Activated CD4-positive, alpha-beta T cell treated with anti-CD3 and anti-CD28 coated beads for 24 hours (primary cell): ENCODE measurements at regions not wholly inside any gene's neighbourhood (a gene's known extent, or its start where the extent isn't known, plus 50 kb on each side); places are given as distances from the start of the nearest gene placed in this dataset.
"Not testable (repeated sequence)": the region's sequence is repeated elsewhere in the genome, so short reads cannot be mapped to it uniquely, and the experiment has no call there.

Experiments
- DNase-seq, 2 donors: peaks; one replicate each; pipeline ENCODE4 v3.0.0-alpha.2; 2020; ENCODE audit warnings: low read depth in 2 of 2

- DNase-seq, result no peak
These were observed 261.2 kb downstream of the STIM2 start for GRCh38 chr4:27121830-27122229.

- no peak for DNase-seq
These were observed 262.6 kb downstream of the STIM2 start for GRCh38 chr4:27123123-27123768.

DNA sequence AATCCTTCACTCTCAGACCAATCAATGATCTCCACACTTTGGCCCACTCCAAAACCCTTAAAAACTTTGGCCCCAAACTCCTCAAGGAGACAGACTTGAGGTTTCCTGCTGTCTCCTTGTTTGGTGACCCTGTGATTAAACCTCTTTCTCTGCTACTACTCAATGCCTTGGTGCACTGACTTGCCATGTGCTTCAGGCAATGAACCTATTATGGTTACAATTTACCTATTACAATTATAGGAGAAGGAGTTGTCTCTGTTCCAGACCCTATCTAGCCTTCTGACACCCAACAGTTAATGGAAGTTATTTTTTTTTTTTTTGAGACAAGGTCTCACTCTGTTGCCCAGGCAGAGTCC lies 263.1 kb downstream of the STIM2 start:
- no peak for DNase-seq

- DNase-seq, result not testable (repeated sequence)
These were observed 266.3 kb downstream of the STIM2 start for GRCh38 chr4:27126895-27127294.

- no peak for DNase-seq
These were observed 267.8 kb downstream of the STIM2 start for GRCh38 chr4:27128443-27128842.

DNA sequence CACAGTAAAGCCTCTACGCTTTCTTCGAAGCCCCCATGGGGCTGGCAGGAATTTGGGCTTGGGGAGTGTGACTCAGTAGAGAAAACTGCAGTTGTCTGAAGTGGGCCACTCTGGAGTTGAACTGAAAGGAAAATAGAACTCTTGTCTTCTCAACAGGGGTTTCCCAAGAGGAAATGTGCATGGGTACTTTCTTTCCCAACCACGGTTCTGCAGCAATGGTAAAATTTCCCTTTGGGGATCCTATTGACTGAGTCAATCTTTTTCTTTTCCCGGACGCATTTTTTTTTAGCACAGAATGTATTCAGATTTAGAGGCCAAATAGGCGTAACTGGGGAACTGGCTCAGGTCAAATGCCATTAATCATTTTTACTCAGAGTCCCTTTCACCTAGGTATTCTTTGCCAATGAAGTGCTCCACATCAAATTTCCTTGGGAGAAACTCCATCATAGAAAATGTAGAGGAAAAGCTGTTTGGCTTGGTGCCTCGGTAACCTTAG lies 269.3 kb downstream of the STIM2 start:
- DNase-seq, result no peak

DNA sequence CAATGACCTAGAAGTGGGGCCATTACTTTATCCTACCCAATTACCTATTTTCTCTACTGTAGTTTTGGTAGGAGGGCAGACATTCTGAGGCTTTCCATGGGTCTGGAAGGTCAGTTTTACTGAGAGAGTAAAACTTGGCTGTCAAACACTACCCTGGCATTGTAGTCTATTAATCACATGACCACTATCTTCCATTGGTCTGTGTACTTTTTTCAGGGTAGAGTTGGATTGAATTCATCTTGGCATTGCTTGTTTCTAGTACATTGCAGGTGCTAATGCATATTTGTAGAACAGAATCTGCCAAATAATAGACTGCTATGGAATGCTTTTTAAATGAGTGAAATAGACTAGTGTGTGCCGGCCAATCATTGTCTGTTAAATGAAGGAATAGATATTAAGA lies 271.9 kb downstream of the STIM2 start:
- no peak for DNase-seq

- DNase-seq, result no peak
These were observed 279.8 kb downstream of the STIM2 start for GRCh38 chr4:27140486-27140885.

DNA sequence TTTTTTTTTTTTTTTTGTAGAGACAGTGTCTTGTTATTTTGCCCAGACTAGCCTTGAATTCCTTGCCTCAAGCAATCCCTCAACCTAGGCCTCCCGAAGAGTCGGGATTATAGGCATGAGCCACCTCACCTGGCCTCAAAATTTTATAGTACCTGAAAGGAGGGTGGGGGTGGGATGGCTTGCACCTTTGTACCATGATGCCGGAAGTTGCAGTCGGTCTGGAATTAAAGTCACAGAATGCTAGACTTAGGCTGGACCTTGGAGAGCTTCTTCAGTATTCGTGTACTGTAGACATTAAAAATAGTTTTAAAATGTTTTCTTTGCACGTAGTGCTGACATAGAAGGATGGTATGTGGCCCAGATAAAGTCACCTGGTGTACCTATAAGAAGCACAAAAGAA lies 280.9 kb downstream of the STIM2 start:
- no peak for DNase-seq

- DNase-seq, result no peak
These were observed 282.2 kb downstream of the STIM2 start for GRCh38 chr4:27142841-27143240.

- no peak for DNase-seq
These were observed 285.0 kb downstream of the STIM2 start for GRCh38 chr4:27145597-27145996.

- no peak for DNase-seq
These were observed 287.7 kb downstream of the STIM2 start for GRCh38 chr4:27148211-27148895.

GRCh38 chr4:27149541-27150212 lies 289.0 kb downstream of the STIM2 start:
- DNase-seq, result no peak

GRCh38 chr4:27152703-27153102 lies 292.1 kb downstream of the STIM2 start:
- no peak for DNase-seq

DNA sequence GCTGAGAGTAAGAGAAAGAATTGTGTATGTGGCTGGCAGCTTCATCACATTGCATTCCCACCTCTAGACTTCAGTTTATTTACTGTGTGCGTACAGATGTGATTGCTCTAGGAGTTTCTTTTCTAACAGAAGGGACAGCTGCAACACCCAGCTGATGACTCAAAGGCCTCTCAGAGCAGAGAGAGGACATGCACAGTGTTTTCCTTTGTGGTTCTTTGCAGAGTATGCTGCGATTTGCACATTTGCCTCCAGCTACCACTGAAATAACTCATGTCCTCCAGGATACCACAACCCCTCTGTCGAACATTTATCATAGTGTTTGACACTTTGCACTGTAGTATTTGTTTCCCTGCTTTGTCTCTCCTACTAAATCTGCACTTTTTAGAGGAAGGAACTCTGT lies 294.1 kb downstream of the STIM2 start:
- no peak for DNase-seq

- DNase-seq, result no peak
These were observed 300.6 kb downstream of the STIM2 start for GRCh38 chr4:27161191-27161590.

GRCh38 chr4:27168783-27169182 lies 308.1 kb downstream of the STIM2 start:
- DNase-seq, result no peak

DNA sequence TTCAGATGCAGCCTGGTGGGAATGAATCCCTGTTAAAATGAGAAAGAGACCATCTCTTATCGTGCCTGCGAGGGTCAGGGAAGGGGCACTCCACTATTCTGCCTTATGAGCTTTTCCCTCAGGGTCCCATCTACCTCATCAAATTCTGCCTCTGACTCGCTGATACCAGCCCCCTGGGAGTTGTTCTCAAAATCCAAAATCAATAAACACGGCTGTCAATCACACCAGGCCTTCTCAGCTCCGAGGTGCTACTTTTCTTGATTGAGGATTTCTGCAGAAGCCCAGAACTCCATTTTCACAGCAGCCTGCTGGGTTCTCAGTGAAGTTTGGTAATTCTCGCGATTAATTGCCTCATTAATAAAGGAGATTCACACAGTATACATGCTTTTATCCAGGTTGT lies 312.6 kb downstream of the STIM2 start:
- DNase-seq, result no peak

DNA sequence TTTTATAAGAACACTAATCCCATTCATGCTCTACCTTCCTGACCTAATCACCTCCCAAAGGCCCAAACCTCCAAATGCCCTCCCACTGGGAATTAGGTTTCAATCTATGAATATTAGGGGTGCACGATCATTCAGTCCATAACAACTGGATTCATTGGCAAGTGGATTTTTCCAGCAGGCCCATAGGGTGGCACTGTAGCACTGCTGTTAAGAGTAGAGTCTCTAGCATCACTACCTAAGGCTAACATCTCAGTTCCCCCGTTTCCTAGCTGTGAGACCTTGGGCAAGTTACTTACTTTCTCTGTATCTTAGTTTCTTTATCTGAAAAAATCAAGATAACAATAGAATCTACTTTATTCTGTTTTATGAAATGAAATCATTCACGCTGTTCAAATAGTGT lies 315.8 kb downstream of the STIM2 start:
- no peak for DNase-seq

DNA sequence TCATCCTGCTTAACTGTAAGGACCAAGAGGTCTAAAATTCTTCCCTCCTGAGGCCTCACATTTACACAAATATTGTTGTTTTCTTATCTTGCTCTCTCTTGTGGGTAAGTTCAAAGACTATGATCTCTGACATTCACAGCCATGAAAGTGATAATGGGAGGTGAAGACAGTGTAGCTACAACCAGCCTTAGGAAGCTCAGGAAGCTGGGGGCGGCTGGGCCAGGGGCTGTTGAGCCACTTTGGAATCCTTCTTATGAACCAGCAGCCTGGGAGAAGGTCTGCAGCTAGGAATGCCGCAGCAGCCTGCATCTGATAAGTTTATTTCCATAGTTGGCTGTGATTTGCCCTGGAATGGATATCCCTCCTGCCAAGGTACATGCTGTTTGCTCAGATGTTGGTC lies 316.2 kb downstream of the STIM2 start:
- DNase-seq, result no peak

DNA sequence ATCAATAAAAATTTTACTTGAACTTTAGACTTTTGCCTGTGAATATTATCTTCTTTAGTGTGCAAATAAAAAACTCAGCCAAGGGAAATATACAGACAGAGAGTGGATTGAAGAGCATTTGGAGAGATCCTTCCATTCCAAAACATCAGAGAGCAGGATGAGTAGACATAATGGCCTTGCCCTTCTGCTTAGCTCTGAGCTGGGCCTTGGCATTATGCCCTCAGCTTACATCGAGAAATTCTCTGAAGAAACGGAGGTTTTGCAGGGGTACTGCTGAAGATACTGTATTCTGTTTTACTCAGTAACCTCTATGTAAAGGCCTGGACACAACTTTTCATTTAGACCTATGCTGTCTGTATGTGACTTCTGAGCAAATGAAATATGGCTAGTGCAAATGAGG lies 317.4 kb downstream of the STIM2 start:
- DNase-seq, result no peak

GRCh38 chr4:27181693-27182092 lies 321.1 kb downstream of the STIM2 start:
- DNase-seq, result no peak

DNA sequence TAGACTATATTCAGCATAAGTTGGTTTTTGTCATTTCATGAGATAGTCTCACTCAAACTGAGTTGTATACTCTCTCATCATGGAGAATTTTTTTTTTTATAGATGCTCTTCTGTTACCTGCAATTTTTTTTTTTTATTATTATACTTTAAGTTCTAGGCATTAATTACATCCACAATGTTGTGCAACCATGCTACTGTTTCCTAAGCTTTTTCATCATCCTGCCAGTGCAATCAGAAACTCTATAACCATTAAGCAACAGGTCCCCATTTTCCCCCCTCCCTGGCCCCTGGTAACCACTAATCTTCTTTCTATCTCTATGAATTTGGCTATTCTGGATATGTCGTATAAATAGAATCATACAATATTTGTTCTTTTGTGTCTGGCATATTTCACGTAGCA lies 321.6 kb downstream of the STIM2 start:
- no peak for DNase-seq
